Mammary epithelial cell (primary cell): ENCODE measurements at regions not wholly inside any gene's neighbourhood (a gene's known extent, or its start where the extent isn't known, plus 50 kb on each side); places are given as distances from the start of the nearest gene placed in this dataset.

ENCODE experiments used
- CTCF ChIP-seq, 2 donors: IDR thresholded peaks in 1 of 2; conservative IDR thresholded peaks in 1 of 2; 2 replicates each; pipeline ENCODE4 v1.5.1; 2011 to 2012; ENCODE audit warnings: inconsistent platforms in 2 of 2, low read length in 2 of 2, mild to moderate bottlenecking in 2 of 2, control low read depth in 1 of 2, low read depth in 1 of 2; ENCODE audit not compliant: insufficient read depth in 1 of 2; ENCODE audit errors: extremely low read depth in 1 of 2
- EZH2 ChIP-seq: IDR thresholded peaks from 2 replicates; pipeline ENCODE4 v1.6.1; 2012; ENCODE audit warnings: low read length, inconsistent platforms, borderline replicate concordance

- TF ChIP-seq CTCF (conservative IDR thresholded peaks at IDR 0.05 in 1 of 2, IDR thresholded peaks at IDR 0.05 in 1 of 2; ENCODE audit: extremely low read depth in 1 of 2, insufficient read depth in 1 of 2, low read depth in 1 of 2, low read length in 2 of 2) = no peak
- no peak for TF ChIP-seq EZH2
Observed at GRCh38 chr11:106353031-106353430, 275.6 kb downstream of the AASDHPPT start.
